NCI-H187 treated with DMSO at 0.1 percent for 48 hours (cell line): ENCODE measurements at regions not wholly inside any gene's neighbourhood (a gene's known extent, or its start where the extent isn't known, plus 50 kb on each side); places are given as distances from the start of the nearest gene placed in this dataset.
A peak's percentile ranks its signal among the peaks of the same experiment; 100 is the strongest.
"Not testable (repeated sequence)": the region's sequence is repeated elsewhere in the genome, so short reads cannot be mapped to it uniquely, and the experiment has no call there.

Source experiments
- DNase-seq: peaks from one replicate; lab custom pipeline; 2025; lab: John Stamatoyannopoulos, UW

GRCh38 chr21:14058566-14058965 lies 152.2 kb downstream of the LIPI start:
- no peak for DNase-seq

DNA sequence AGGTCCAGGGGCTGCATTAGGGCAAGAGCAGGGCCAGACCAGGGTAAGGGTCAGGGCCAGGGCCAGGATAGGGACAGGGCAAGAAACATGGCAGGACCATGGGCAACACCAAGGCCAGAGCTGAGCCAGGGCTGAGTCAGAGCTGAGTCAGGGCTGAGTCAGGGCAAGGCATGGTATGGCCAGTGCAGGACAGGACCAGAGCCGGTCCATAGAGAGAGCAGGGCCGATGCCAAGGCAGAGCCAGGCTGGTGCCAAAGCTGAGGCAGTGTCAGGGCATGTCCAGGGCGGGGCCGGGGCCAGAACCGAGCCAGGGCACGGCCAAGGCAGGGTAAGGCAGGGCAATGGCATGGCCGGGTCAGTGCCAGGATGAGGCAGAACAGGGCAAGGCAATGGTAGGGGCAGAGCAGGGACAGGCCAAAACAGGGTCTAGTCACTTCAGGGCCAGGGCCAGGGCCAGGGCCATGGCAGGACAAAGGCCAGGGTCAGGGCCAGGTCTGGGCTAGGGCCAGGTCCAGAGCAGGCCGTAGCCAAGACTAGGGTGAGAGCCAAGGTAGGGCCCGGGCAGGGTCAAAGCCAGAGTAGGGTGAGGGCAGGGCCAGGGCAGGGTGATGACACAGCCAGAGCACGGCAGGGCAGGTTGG lies 152.8 kb downstream of the LIPI start:
- not testable (repeated sequence) for DNase-seq

- no peak for DNase-seq
Measured at GRCh38 chr21:14057313-14057712, 153.4 kb downstream of the LIPI start.

DNA sequence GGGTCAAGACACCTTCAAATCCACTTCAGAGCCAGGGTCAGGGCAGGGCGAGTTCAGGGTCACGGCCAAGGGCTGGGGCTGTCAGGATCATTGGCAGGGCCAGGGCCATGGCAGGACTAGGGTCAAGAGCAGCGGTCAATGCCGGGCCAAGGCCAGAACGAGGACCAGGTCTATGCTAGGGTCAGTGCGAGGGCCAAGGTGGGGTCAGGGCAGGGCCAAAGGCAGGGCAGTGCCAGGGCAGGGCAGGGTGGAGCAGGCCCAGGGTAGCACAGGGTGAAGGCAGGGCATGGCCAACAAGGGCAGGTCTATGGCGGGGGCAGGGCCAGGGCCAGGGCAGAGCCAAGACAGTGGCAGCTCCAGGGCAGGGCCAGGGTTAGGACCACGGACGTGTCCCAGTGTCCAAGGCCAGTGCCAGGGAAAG lies 154.0 kb downstream of the LIPI start:
- no peak for DNase-seq

- not testable (repeated sequence) for DNase-seq
Measured at GRCh38 chr21:14055746-14056515, 154.8 kb downstream of the LIPI start.

DNA sequence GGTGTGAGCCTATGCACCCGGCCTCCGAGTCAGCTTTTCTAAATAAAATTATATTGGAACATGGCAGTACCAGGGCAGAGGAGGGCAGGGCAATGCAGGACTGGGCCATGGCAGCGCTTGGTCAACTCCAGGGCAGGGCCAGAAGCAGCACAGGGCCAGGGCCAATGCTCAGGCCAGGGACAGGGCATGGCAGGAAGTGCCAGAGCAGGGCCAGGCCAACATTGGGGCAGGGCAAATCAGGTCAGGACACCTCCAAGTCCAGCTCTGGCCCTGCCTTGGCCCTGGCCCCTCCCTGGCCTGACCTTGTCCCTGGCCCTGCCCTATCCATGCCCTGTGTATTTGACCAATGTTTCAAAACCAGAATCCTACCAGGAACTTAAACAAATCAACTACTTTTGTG lies 156.1 kb downstream of the LIPI start:
- no peak for DNase-seq

DNA sequence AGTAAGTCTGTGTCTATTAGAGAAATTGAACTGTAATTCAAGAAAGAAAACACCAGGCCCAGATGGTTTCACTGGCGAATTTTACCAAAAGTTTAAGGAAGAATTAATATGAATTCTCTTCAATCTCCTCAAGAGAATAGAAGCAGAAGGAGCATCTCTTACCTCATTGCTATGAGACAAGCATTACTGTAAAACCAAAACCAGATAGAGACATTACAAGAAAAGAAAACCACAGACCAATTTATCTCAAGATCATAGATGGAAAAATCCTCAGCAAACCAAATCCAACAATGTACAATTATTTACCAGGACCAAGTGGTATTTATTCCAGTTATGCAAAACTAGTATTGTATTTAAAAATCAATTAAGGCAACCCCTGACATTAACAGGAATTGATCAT lies 160.6 kb downstream of the LIPI start:
- DNase-seq, result no peak

- no peak for DNase-seq
Measured at GRCh38 chr21:14046401-14046800, 164.4 kb downstream of the LIPI start.

DNA sequence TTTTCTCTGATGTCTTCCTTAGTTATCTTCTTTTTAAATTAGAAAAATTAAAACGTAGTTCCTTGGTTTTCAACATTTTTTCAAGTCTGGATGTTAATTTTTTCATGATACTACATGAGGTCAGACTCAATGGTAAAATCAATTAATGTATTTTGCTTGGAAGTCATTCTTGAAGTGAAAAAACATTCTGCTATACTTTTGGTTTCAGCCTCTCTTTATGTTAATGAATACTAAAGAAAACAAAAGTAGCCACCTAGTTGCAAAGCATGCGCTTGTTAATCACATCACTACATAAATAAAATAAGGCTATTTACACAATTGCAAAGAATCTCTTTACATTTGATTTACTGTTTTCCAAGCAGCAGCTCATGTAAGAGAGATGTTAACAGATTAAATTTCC lies 170.4 kb downstream of the LIPI start:
- no peak for DNase-seq

- DNase-seq, result not testable (repeated sequence)
Measured at GRCh38 chr21:14028619-14029018, 182.1 kb downstream of the LIPI start.

- peak; percentile 75 for DNase-seq
Measured at GRCh38 chr21:14027235-14027869, 183.4 kb downstream of the LIPI start.

- not testable (repeated sequence) for DNase-seq
Measured at GRCh38 chr21:14020108-14020507, 190.6 kb downstream of the LIPI start.

GRCh38 chr21:14015841-14016240 lies 194.9 kb downstream of the LIPI start:
- DNase-seq, result not testable (repeated sequence)

GRCh38 chr21:14013623-14014498 lies 196.9 kb downstream of the LIPI start:
- not testable (repeated sequence) for DNase-seq

- no peak for DNase-seq
Measured at GRCh38 chr21:14013056-14013603, 197.6 kb downstream of the LIPI start.

GRCh38 chr21:14012409-14012808 lies 198.3 kb downstream of the LIPI start:
- DNase-seq, result no peak

GRCh38 chr21:14011751-14012150 lies 199.0 kb downstream of the LIPI start:
- DNase-seq, result not testable (repeated sequence)

DNA sequence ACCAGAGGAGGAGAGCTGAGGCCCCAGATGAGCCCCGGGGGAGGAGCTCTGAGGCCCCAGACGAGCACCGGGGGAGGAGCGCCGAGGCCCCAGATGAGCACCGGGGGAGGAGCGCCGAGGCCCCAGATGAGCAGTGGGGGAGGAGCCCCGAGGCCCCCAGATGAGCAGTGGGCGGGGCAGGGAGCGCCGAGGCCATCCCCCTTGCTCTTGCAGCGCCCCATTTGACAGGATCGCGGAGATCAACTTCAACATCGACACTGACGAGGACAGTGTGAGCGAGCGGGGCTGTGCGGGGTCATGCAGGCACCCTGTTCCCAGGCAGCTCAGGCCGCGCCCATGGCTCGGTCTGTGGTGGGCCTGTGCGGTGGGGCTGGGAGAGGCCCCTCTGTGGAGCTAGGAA lies 199.6 kb downstream of the LIPI start:
- not testable (repeated sequence) for DNase-seq

- DNase-seq, result no peak
Measured at GRCh38 chr21:14010729-14011128, 200.0 kb downstream of the LIPI start.

DNA sequence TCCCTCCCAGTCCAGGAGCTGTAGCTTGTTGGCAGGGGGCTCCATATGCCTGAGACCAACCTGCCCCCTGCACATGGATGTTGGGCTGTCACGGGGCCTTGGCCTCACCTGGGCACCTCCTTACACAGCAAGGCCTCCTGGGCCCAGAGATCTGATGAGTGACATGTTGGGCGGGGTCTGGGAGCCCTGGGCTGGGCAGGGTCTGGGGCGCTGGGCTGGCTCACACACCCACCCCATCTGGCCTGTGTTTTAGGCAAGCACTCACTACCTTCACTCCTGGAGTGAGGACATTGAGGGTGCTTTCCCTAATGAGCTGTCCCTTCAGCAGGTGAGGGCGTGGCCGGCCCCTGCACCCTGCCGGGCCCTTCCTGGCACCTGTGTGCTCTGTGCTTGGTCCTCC lies 200.8 kb downstream of the LIPI start:
- not testable (repeated sequence) for DNase-seq

DNA sequence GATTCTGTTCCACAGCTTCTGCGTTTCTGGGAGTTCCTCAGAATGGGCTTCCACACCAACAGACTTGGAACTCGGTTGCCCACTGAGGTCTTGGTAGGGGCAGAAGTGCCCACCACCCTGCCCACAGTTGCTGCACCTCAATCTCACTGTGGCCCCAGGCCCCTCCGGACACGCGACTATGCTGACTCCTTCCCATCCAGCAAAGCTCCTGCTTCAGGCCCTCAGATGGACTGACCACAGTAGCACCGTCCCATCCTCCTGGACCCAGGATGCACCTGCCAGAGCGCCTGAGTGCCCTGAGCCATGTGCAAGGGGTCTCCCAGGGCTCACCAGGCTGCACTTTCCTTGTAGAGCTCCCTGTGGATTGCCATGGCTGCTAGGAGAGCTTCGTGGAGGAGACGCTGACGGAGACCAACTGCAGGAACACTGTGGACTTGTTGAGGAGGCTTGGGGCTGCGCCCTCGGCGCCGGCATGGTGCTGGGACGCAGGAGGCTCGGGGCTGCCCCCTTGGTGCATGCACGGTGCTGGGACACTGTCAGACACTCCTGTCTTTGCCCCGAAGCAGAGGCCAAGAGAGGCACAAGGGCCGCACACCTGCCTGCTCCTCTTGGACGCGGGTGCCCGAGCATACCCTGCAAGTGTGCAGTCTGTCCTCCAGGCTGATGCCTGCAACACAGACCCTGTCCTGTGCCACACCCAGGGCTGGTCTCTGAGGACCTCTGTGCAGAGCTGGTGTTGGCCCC lies 201.3 kb downstream of the LIPI start:
- DNase-seq, result not testable (repeated sequence)
